ENCODE measurements at regions not wholly inside any gene's neighbourhood (a gene's known extent, or its start where the extent isn't known, plus 50 kb on each side); places are given as distances from the start of the nearest gene placed in this dataset.

DNA sequence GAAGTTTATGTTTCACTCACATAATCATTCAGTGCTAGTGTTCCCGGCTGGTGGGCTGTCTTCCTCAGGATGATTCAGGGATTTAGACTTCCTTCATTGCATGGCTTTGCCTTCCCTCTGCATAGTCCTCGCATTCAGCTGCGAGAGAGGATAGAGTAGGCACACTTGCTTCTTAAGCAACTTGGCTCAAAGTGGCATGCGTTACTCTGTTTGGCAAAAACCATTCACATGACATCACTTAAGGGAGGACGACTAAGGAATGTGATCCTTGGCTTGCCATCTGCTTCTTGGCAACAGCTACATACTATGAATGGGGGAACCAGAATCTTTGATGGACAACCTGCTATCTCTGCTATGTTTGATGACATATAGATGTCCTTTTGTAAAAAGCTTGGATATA lies 359.3 kb downstream of the TDRD3 start:
- no peaks in the 10 kb centered on the region for H3K27me3 ChIP-seq
- WGBS, 2 donors (ENCODE audit: low coverage in 1 of 2): 20 to 40% methylated on average over 1 to 4 of the region's 5 CpGs
- H3K36me3 ChIP-seq: no peaks in the 10 kb centered on the region
- H3K27ac ChIP-seq: no peak overlapping the region
- no peaks in the 10 kb centered on the region for H3K9me3 ChIP-seq
- no peak for ATAC-seq
- no peak overlapping the region for H3K4me3 ChIP-seq
- TF ChIP-seq POLR2AphosphoS5 (IDR thresholded peaks at IDR 0.05) (no peak), POLR2A (IDR thresholded peaks at IDR 0.05) (no peak), EP300 (IDR thresholded peaks at IDR 0.05) (no peak)
- TF ChIP-seq, protein P1, sequence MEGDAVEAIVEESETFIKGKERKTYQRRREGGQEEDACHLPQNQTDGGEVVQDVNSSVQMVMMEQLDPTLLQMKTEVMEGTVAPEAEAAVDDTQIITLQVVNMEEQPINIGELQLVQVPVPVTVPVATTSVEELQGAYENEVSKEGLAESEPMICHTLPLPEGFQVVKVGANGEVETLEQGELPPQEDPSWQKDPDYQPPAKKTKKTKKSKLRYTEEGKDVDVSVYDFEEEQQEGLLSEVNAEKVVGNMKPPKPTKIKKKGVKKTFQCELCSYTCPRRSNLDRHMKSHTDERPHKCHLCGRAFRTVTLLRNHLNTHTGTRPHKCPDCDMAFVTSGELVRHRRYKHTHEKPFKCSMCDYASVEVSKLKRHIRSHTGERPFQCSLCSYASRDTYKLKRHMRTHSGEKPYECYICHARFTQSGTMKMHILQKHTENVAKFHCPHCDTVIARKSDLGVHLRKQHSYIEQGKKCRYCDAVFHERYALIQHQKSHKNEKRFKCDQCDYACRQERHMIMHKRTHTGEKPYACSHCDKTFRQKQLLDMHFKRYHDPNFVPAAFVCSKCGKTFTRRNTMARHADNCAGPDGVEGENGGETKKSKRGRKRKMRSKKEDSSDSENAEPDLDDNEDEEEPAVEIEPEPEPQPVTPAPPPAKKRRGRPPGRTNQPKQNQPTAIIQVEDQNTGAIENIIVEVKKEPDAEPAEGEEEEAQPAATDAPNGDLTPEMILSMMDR (IDR thresholded peaks at IDR 0.05): no peak
- H3K4me1 ChIP-seq: no peaks in the 10 kb centered on the region

DNA sequence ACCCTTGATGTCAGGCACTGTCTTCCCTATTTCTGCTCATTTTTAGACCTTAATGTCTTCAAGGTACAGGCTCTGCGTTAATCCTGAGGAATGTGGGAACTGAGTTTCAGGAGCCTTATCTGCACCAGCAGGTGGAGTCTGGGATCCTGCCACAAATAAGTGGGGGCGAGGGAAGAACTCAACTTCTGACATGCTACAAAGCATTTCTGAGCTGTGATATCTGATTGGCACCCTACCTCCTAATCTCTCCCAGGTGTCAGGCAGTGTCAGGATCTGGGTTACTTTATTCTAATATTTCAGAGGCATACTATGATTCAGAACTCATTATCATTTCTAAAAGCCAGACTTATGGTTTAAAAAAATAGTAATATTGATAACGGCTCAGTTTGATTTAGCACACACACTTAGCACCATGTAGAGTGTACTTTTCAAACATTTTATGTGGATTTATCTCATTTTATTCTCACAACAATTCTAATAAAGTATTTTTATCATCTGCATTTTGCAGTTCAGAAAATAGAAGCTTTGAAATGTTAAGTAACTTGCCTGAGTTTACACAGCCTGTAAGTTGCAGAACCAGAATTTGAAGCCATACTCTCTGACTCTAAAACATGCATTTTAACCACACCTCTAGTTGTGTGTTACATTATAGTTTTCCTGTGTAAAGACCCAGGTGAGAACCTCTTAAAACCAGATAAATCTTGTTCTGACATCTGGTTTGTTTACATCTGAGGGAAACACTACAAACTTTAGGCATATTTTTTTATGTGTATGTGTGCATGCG lies 358.6 kb downstream of the TDRD3 start:
- 56 to 87% methylated on average over 4 of the region's 4 CpGs for WGBS, 2 donors (ENCODE audit: low coverage in 1 of 2)
- no peaks in the 10 kb centered on the region for H3K27me3 ChIP-seq
- H3K4me1 ChIP-seq: no peaks in the 10 kb centered on the region
- no peak overlapping the region for H3K27ac ChIP-seq
- H3K36me3 ChIP-seq: no peaks in the 10 kb centered on the region
- H3K4me3 ChIP-seq: no peak overlapping the region
- ATAC-seq: no peak
- no peaks in the 10 kb centered on the region for H3K9me3 ChIP-seq
- TF ChIP-seq, protein P1 (IDR thresholded peaks at IDR 0.05): no peak
- TF ChIP-seq POLR2A (IDR thresholded peaks at IDR 0.05): no peak
- TF ChIP-seq POLR2AphosphoS5 (IDR thresholded peaks at IDR 0.05): no peak
- no peak for TF ChIP-seq EP300 (IDR thresholded peaks at IDR 0.05)

DNA sequence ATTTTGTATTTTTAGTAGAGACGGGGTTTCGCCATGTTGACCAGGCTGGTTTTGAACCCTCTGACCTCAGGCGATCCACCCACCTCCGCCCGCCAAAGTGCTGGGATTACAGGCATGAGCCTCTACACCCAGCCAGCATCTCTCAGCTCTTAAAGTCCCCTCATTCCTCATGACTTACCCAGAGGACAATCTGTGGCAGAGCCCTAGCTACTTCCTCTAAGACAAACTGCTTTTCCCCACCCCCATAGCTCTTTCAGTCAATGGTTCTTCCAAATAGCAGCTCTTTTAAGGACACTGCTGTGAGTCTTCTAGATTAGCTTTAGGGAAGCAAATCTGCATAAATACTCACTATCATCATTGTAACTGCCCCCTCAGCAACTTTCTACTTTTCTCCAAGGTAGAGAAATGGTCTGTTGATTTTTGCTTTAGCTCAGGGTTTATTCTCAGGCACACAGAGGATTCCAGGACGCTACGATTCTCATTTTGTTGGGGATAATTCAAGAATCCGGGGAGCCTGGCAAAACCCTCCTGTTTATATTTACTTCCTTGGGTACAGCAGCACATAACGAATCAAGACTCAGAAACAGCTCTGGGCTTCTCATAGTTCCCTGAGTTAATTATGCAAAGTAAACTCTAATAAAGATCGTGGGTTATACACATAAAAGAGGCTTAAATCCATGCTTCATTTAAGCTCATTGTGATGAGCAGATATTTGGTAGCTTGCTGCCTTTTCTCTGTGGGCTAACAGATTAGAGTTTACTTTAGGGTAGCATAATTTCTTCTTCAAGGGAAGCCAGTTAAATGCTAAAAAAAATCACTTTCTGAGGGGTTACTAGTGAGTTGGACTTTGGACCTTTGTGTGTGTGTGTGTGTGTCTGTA lies 357.4 kb downstream of the TDRD3 start:
- Histone ChIP-seq H3K27me3 (no peaks in the 10 kb centered on the region), H3K4me1 (no peaks in the 10 kb centered on the region), H3K4me3 (no peak overlapping the region), H3K36me3 (no peaks in the 10 kb centered on the region), H3K9me3 (no peaks in the 10 kb centered on the region), H3K27ac (no peak overlapping the region)
- TF ChIP-seq, protein P1 (IDR thresholded peaks at IDR 0.05): no peak
- no peak for TF ChIP-seq POLR2AphosphoS5 (IDR thresholded peaks at IDR 0.05)
- no peak for TF ChIP-seq POLR2A (IDR thresholded peaks at IDR 0.05)
- no peak for TF ChIP-seq EP300 (IDR thresholded peaks at IDR 0.05)
- ATAC-seq: no peak
- 85 to 87% methylated on average over 8 to 10 of the region's 10 CpGs for WGBS, 2 donors (ENCODE audit: low coverage in 1 of 2)

DNA sequence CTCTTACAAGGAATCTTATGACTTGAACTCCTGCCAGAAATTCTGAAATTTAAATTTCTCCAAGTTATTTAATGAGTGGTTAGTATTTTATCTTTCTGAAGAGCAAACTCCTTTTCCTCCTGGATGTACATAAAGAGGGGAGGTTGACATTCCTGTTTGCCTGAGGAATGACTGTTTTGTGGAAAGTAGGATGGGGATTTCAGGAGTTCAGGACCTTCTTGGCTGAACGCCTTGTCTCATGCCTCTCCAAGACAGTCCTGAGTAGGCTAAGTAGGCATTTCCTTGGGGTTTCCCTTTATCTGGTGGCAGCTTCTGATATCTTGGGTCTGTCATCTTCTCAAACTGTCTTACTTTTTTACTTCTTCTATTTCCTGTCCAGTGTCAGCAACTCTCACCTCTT lies 356.6 kb downstream of the TDRD3 start:
- no peak for ATAC-seq
- no peak overlapping the region for H3K27ac ChIP-seq

More for the DNA sequence above, 356.6 kb downstream of the TDRD3 start:
- H3K4me1 ChIP-seq: no peaks in the 10 kb centered on the region
- TF ChIP-seq POLR2A (IDR thresholded peaks at IDR 0.05) (no peak), EP300 (IDR thresholded peaks at IDR 0.05) (no peak), POLR2AphosphoS5 (IDR thresholded peaks at IDR 0.05) (no peak)
- TF ChIP-seq, protein P1 (IDR thresholded peaks at IDR 0.05): no peak
- no peaks in the 10 kb centered on the region for H3K27me3 ChIP-seq
- H3K4me3 ChIP-seq: no peak overlapping the region
- H3K9me3 ChIP-seq: no peaks in the 10 kb centered on the region
- 78% methylated on average over 1 of the region's 1 CpG; no CpG with 5 or more reads in 1 of the 2 donors for WGBS, 2 donors (ENCODE audit: low coverage in 1 of 2)
- H3K36me3 ChIP-seq: no peaks in the 10 kb centered on the region

Data from gastroesophageal sphincter (tissue), 4 donors.